ENCODE measurements at regions not wholly inside any gene's neighbourhood (a gene's known extent, or its start where the extent isn't known, plus 50 kb on each side); places are given as distances from the start of the nearest gene placed in this dataset.

DNA sequence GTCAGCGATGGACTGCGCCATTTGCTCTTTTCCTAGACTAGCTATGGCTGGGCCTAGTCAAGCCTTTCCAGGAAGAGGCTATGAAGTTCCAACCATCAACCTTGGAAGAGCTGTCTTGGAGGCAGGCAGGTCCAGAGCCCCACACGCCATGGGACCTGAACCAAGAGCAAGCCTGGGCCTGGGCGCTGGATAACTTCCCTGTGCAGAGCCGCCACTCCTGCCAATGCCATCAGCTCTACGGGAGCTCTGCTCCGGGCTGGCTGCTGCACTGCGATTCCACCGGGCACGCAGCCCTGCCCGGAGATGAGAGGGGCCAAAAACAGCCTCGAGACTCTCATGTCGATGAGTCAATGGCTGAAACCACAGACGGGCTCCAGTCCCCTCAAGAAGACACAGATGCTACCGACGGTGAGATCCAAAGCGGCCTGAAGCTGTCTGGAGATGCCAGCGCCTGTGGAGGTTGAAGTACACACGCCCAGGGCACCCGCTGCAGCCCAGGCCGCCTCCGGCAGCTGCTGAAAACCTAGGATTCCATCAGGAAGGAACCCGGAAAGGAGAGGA lies 103.7 kb upstream of the SELENOP start:
- Histone ChIP-seq H3K4me3 (ENCODE audit: low read length) (no peak overlapping the region), H3K9me3 (ENCODE audit: control insufficient read depth, low read length) (no peaks in the 10 kb centered on the region), H3K4me1 (ENCODE audit: control insufficient read depth, insufficient read depth, low read length) (no peaks in the 10 kb centered on the region), H3K36me3 (ENCODE audit: control insufficient read depth, insufficient read depth, low read length) (no peaks in the 10 kb centered on the region), H3K27me3 (ENCODE audit: control insufficient read depth, insufficient read depth, low read length) (peaks cover 8% of the 10 kb centered on the region), H3K9ac (ENCODE audit: low read length) (no peak overlapping the region)

- Histone ChIP-seq H3K9ac (ENCODE audit: low read length) (no peak overlapping the region), H3K9me3 (ENCODE audit: control insufficient read depth, low read length) (no peaks in the 10 kb centered on the region), H3K27me3 (ENCODE audit: control insufficient read depth, insufficient read depth, low read length) (peaks cover 17% of the 10 kb centered on the region), H3K4me3 (ENCODE audit: low read length) (no peak overlapping the region), H3K4me1 (ENCODE audit: control insufficient read depth, insufficient read depth, low read length) (peaks cover 8% of the 10 kb centered on the region), H3K36me3 (ENCODE audit: control insufficient read depth, insufficient read depth, low read length) (no peaks in the 10 kb centered on the region)
These were observed 100.6 kb upstream of the SELENOP start for GRCh38 chr5:42912184-42912798.

- Histone ChIP-seq H3K4me3 (ENCODE audit: low read length) (peak overlapping the region; percentile 65), H3K27me3 (ENCODE audit: control insufficient read depth, insufficient read depth, low read length) (peaks cover 21% of the 10 kb centered on the region), H3K9ac (ENCODE audit: low read length) (peak overlapping the region; percentile 58), H3K36me3 (ENCODE audit: control insufficient read depth, insufficient read depth, low read length) (no peaks in the 10 kb centered on the region), H3K9me3 (ENCODE audit: control insufficient read depth, low read length) (no peaks in the 10 kb centered on the region), H3K4me1 (ENCODE audit: control insufficient read depth, insufficient read depth, low read length) (peaks cover 8% of the 10 kb centered on the region)
These were observed 97.1 kb upstream of the SELENOP start for GRCh38 chr5:42908509-42909488.

GRCh38 chr5:42908086-42908485 lies 96.4 kb upstream of the SELENOP start:
- H3K36me3 ChIP-seq (ENCODE audit: control insufficient read depth, insufficient read depth, low read length) = no peaks in the 10 kb centered on the region
- peaks cover 21% of the 10 kb centered on the region for H3K27me3 ChIP-seq (ENCODE audit: control insufficient read depth, insufficient read depth, low read length)
- H3K9me3 ChIP-seq (ENCODE audit: control insufficient read depth, low read length) = no peaks in the 10 kb centered on the region
- H3K9ac ChIP-seq (ENCODE audit: low read length) = no peak overlapping the region
- peaks cover 8% of the 10 kb centered on the region for H3K4me1 ChIP-seq (ENCODE audit: control insufficient read depth, insufficient read depth, low read length)
- H3K4me3 ChIP-seq (ENCODE audit: low read length) = no peak overlapping the region

- Histone ChIP-seq H3K9me3 (ENCODE audit: control insufficient read depth, low read length) (no peaks in the 10 kb centered on the region), H3K9ac (ENCODE audit: low read length) (no peak overlapping the region), H3K27me3 (ENCODE audit: control insufficient read depth, insufficient read depth, low read length) (peaks cover 15% of the 10 kb centered on the region), H3K4me1 (ENCODE audit: control insufficient read depth, insufficient read depth, low read length) (peaks cover 8% of the 10 kb centered on the region), H3K36me3 (ENCODE audit: control insufficient read depth, insufficient read depth, low read length) (no peaks in the 10 kb centered on the region), H3K4me3 (ENCODE audit: low read length) (no peak overlapping the region)
These were observed 94.1 kb upstream of the SELENOP start for GRCh38 chr5:42905827-42906226.

GRCh38 chr5:42900734-42901133 lies 89.0 kb upstream of the SELENOP start:
- no peak overlapping the region for H3K9ac ChIP-seq (ENCODE audit: low read length)
- H3K36me3 ChIP-seq (ENCODE audit: control insufficient read depth, insufficient read depth, low read length) = no peaks in the 10 kb centered on the region
- H3K9me3 ChIP-seq (ENCODE audit: control insufficient read depth, low read length) = no peaks in the 10 kb centered on the region
- H3K4me1 ChIP-seq (ENCODE audit: control insufficient read depth, insufficient read depth, low read length) = no peaks in the 10 kb centered on the region
- H3K4me3 ChIP-seq (ENCODE audit: low read length) = no peak overlapping the region
- H3K27me3 ChIP-seq (ENCODE audit: control insufficient read depth, insufficient read depth, low read length) = peaks cover 4% of the 10 kb centered on the region

DNA sequence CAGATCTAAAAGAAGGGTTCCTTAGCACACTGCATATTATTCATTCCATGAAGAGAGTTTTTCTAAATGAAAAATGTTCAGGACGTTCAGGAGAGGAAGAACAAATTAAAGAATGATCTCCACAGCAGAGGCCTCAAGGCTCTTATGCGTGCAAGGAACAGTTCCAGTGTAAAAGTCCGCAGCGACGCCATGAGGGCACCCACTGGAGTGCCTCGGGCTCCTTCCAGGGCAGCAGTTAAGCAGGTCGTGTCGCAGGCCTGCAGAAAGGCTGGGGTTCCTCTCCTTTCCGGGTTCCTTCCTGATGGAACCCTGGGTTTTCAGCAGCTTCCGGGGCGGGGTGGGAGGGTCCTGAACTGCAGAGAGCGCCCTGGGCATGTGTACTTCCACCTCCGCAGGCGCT lies 87.1 kb upstream of the SELENOP start:
- H3K9me3 ChIP-seq (ENCODE audit: control insufficient read depth, low read length) = no peaks in the 10 kb centered on the region
- no peak overlapping the region for H3K4me3 ChIP-seq (ENCODE audit: low read length)
- H3K36me3 ChIP-seq (ENCODE audit: control insufficient read depth, insufficient read depth, low read length) = no peaks in the 10 kb centered on the region
- H3K9ac ChIP-seq (ENCODE audit: low read length) = no peak overlapping the region
- H3K27me3 ChIP-seq (ENCODE audit: control insufficient read depth, insufficient read depth, low read length) = no peaks in the 10 kb centered on the region
- no peaks in the 10 kb centered on the region for H3K4me1 ChIP-seq (ENCODE audit: control insufficient read depth, insufficient read depth, low read length)

GRCh38 chr5:42896523-42896922 lies 84.8 kb upstream of the SELENOP start:
- H3K27me3 ChIP-seq (ENCODE audit: control insufficient read depth, insufficient read depth, low read length) = no peaks in the 10 kb centered on the region
- H3K4me3 ChIP-seq (ENCODE audit: low read length) = no peak overlapping the region
- H3K36me3 ChIP-seq (ENCODE audit: control insufficient read depth, insufficient read depth, low read length) = no peaks in the 10 kb centered on the region
- no peak overlapping the region for H3K9ac ChIP-seq (ENCODE audit: low read length)
- no peaks in the 10 kb centered on the region for H3K9me3 ChIP-seq (ENCODE audit: control insufficient read depth, low read length)
- H3K4me1 ChIP-seq (ENCODE audit: control insufficient read depth, insufficient read depth, low read length) = no peaks in the 10 kb centered on the region

- no peaks in the 10 kb centered on the region for H3K27me3 ChIP-seq (ENCODE audit: control insufficient read depth, insufficient read depth, low read length)
- no peaks in the 10 kb centered on the region for H3K9me3 ChIP-seq (ENCODE audit: control insufficient read depth, low read length)
- H3K4me1 ChIP-seq (ENCODE audit: control insufficient read depth, insufficient read depth, low read length) = no peaks in the 10 kb centered on the region
- no peaks in the 10 kb centered on the region for H3K36me3 ChIP-seq (ENCODE audit: control insufficient read depth, insufficient read depth, low read length)
- no peak overlapping the region for H3K9ac ChIP-seq (ENCODE audit: low read length)
- no peak overlapping the region for H3K4me3 ChIP-seq (ENCODE audit: low read length)
These were observed 82.4 kb upstream of the SELENOP start for GRCh38 chr5:42894057-42894456.

- Histone ChIP-seq H3K27me3 (ENCODE audit: control insufficient read depth, insufficient read depth, low read length) (no peaks in the 10 kb centered on the region), H3K4me3 (ENCODE audit: low read length) (no peak overlapping the region), H3K9me3 (ENCODE audit: control insufficient read depth, low read length) (no peaks in the 10 kb centered on the region), H3K4me1 (ENCODE audit: control insufficient read depth, insufficient read depth, low read length) (no peaks in the 10 kb centered on the region), H3K36me3 (ENCODE audit: control insufficient read depth, insufficient read depth, low read length) (no peaks in the 10 kb centered on the region), H3K9ac (ENCODE audit: low read length) (no peak overlapping the region)
These were observed 77.7 kb upstream of the SELENOP start for GRCh38 chr5:42889311-42889933.

DNA sequence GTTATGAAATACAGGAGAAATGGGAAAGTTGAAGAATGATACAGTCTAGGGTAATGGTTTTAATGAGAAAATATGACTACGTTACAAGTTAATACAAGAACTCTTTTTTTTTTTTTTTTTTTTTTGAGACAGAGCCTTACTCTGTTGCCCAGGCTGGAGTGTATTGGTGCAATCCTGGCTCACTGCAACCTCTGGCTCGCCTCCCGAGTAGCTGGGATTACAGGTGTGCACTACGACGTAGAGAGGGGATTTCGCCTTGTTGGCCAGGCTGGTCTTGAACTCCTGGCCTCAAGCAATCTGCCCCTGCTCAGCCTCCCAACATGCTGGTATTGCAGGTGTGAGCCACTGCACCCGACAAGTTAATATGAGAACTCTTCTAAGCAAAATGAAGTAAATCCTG lies 77.1 kb upstream of the SELENOP start:
- Histone ChIP-seq H3K4me3 (ENCODE audit: low read length) (no peak overlapping the region), H3K4me1 (ENCODE audit: control insufficient read depth, insufficient read depth, low read length) (no peaks in the 10 kb centered on the region), H3K9me3 (ENCODE audit: control insufficient read depth, low read length) (no peaks in the 10 kb centered on the region), H3K9ac (ENCODE audit: low read length) (no peak overlapping the region), H3K27me3 (ENCODE audit: control insufficient read depth, insufficient read depth, low read length) (no peaks in the 10 kb centered on the region), H3K36me3 (ENCODE audit: control insufficient read depth, insufficient read depth, low read length) (no peaks in the 10 kb centered on the region)

- Histone ChIP-seq H3K4me1 (ENCODE audit: control insufficient read depth, insufficient read depth, low read length) (no peaks in the 10 kb centered on the region), H3K9me3 (ENCODE audit: control insufficient read depth, low read length) (no peaks in the 10 kb centered on the region), H3K9ac (ENCODE audit: low read length) (no peak overlapping the region), H3K27me3 (ENCODE audit: control insufficient read depth, insufficient read depth, low read length) (no peaks in the 10 kb centered on the region), H3K36me3 (ENCODE audit: control insufficient read depth, insufficient read depth, low read length) (no peaks in the 10 kb centered on the region), H3K4me3 (ENCODE audit: low read length) (no peak overlapping the region)
These were observed 75.9 kb upstream of the SELENOP start for GRCh38 chr5:42887575-42887974.
